Activated CD4-positive, alpha-beta T cell treated with anti-CD3 and anti-CD28 coated beads, Interleukin-2, amount 50 U/mL, for 16 hours (primary cell): ENCODE measurements at regions not wholly inside any gene's neighbourhood (a gene's known extent, or its start where the extent isn't known, plus 50 kb on each side); places are given as distances from the start of the nearest gene placed in this dataset.

Experiments
- DNase-seq: peaks from one replicate; pipeline ENCODE4 v3.0.0-alpha.2; 2020

DNA sequence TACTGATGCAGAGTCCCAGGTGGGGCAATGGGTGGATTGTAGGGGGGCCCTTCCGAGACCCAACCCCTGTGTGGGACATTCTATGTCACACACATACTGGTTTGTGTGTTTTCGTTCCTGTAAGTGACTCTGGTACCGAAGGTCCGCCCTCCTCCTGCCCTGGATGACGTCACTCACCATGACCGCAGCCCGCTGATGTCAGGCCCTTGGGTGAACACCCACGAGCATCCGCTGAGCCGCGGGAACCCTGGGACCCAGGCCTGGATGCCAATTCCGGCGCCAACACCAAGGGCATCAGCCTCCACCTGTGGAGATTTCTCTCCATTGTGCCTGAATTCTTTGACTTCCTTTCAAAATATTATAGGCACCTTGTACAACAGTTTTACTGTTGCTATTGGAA, 184.3 kb downstream of the MTRR start:
- DNase-seq, result no peak

DNA sequence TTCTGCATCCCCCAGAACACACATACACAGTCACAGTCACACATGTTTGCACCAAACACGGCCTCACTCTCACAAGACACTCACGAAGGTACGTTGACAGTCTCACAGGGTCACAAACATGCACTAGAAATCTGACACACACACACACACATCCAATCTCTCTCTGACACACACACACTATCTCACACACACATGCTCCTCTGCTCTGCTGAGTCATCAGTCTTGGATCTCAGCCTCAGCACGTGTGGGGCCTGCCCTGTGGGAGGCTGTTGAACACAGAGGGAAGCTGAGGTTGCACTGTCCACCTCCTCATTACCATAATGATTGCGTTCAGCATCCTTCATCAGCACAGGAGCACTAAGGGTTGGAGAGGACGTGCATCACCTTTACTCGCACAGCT, 188.8 kb downstream of the MTRR start:
- DNase-seq, result no peak

DNA sequence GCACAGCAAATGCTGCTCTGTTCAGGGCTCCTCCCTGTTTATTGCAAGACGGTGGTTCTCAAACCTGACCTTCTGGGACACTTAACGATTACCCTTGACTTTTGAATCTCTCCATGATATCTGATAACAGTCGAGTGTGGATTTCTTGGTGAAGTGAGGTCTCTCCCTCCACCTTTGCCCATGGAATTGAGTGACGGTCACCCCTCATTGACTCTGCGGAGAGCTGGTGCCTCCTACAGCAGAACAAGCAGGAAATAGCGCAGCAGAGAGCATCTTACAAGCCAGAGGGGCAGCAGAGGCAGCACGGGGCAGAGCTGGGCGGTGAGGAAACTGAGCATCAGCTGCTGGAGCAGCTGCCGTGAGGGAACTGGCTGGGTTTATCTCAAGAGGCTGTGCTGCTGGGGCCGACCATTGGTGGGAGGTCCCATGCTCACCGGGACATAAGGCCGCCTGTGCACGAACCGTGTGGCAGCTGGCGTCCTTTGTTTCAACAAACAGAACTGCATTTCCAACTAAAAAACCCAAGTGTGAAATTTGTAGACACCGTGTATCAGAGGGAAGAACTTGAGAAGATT, 189.8 kb downstream of the MTRR start:
- no peak for DNase-seq

DNA sequence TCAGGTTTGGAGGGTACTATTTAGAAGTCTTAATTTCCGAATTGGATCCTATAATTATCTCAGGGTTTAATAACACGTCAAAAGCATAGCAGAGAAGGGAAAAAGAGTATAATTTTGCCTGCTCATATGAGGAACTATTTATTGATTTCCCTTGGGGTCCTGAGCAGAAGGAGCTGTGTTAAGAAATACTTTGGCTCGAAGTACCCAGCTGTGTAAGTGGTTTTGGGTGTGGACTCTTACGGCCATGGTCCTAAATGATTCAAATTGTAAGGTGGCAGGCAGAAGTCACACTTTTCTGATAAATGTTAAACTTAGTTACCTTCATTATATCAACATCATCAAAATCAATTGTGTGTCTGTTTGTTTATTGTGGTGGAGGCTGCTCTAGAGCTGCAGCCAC, 190.4 kb downstream of the MTRR start:
- DNase-seq, result no peak

DNA sequence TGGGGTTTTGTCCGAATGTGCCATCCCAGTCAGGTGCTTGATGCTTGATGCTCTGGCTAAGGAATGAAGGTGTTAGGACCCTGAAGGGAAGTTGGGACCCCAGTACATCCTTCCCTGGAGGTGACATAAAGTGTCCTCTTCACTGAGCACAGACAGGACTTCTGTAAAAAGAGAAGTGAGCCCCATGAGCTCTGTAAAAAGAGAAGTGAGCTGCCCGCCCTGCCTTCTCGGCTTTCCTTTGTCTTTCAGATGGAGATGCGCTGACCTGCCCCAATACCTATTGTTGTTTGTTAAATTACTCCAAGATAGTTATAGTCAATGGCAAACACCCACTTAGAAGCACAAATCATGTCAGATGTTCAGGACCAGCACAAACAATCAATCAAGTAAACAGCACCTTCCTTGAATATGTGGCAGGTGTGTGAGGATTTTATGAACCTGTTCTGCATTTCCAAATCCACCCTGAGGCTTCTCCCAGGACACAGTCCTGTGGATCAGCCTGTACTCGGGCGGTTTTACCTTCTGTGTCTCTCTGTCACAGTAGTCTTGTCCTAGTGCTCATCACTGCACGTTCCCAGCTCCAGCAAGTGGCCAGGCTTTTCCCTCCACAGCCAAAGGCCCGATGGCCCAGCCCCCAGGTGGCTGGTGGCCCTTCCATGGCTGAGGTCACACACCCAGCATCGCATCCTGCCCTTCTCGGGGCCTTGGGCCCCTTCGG, 191.4 kb downstream of the MTRR start:
- DNase-seq, result no peak

DNA sequence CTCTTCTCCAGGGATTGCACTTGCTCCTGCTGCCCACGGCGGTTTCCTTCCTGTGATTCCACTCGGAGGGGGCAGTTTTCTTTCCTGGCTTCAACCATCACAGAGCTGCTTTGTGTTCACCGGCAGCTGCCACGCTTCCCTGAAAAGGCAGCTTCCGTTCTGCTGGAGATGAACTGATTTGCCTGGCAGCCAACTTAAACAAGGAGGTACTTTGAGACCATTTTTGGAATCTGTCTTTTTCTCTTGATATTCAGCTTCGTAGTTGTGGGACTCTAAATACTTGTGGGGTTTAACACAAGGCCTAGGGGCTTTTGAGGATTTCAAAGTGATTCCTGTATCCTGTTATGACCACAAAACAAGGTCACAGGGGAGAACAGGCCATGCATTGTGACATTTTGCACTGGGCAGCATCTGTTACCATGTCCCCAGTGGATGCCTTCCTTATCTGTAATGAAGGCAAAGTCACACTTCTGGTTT, 192.0 kb downstream of the MTRR start:
- no peak for DNase-seq

DNA sequence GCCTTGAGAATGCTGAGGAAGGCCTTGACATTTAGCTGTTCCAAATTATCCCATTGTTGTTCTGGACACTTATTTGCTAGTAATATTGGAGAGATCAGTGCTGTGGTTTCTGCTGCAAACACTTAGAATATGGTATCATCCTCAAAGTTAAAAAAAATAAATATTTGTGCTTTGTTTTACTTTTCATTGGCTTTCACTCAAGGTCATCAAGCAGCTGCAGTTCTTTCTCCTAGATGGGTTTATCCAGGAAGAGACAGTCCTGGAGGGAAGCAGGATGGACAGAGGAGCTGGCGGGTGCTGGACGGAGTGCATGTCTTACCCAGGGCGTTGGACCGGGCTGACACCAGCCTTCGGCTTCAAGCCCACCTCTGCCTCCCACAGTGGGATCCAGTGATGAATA, 193.6 kb downstream of the MTRR start:
- DNase-seq, result no peak

DNA sequence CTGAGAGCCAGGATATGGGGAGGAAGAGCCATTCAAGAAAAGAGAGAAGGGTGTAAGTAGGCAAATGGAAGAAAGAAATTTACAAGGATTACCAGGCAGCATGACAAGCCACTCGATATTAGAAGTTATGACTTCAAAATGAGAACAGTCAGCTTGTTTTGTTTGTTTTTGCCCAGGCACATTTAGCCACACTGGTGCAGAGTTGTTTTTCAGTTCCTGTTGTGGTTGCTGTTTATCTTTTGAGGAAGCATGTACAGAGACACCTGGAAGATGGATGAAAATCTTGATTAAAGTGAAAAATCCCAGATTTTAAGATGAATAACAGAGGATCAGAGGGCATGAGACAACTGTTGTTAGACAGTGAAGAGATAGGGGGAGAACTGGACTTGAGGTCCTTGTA, 199.1 kb downstream of the MTRR start:
- no peak for DNase-seq

DNA sequence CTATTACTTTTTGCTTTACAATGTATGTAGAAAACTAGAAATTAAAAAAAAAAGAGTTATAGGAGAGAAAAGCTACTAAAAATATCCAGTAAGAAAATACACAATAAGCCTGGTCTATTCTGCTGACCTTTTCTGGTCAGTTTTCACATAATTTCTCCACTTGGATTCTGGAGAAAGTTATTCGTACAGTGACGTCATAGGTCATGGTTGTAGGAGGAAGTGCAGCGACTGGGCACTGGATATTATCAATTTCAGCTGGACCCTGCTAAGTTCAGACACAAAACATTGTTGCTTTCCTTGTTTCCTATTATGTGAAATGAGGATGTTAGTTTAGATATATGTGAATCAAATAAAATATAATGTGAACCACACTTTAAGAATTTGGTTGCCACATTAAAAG, 201.2 kb downstream of the MTRR start:
- no peak for DNase-seq

DNA sequence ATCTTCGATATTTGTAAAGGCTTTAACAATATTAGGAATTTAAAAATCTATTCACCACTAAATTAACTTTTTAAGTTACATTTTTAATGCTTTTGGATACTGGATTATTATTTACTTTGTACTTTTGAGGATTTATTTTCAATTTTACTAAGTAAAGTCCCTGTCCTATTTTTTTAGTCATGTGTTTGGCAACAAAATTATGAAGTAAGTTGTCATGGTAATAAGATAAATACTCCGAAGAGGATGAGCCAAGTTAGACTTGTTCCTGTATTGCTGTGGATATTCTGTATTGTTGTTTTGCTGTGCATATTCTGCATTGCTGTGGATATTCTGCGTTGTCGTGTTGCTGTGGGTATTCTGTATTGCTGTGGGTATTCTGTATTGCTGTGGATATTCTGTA, 210.1 kb downstream of the MTRR start:
- no peak for DNase-seq

DNA sequence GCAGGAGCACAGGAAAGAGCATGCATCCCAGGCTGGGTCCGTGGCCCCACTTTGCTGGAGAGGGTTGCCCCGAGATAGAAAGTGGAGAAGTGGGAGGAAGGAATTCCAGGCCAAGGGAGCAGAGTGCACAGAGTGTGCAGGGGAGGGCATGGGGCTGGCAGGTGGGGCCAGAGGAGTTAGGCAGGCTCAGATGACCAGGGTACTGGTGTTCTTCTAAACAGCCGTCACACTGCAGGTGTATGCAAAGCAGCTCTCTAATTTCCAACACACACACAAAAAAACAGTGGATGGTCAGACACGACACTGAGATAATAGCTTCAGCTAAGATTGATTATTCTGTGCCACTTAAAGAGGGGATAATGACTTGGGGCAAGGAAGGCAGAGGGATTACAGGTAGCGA, 212.2 kb downstream of the MTRR start:
- DNase-seq, result no peak

DNA sequence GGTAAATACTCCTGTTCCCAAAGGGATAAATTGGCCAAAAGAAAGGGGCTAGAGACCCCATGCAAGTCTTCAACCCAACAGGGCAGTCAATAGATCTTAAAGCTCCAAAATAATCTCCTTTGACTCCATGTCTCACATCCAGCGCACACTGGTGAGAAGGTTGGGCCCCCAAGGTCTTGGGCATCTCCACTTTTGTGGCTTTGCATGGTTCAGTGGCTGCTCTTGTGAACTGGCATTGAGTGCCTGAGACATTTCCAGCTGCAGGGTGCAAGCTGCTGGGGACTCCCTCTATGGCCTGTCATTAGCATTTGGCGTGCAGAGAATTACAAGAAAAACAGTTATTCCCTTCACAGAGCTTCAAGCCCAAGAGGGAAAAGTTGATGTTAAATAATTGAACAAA, 224.7 kb downstream of the MTRR start:
- DNase-seq, result no peak

DNA sequence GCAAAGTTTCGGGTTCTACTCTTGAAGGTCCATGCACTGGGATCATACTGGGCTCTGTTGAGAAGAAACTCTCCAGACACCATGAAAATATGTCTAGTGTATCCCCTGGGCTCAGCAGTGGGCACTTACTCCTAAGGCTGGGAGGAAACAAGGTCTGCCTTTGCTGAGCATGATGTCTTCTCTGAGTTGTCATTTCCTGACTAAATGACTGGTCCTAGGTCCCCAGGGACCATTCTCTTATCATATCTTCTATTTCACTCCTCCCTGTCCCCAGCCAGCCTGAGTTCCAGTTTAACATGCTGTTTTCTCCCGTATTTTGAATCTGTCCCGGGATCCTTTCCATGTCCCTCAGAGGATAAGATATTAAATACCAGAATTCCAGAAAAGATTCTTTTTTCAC, 225.4 kb downstream of the MTRR start:
- no peak for DNase-seq

DNA sequence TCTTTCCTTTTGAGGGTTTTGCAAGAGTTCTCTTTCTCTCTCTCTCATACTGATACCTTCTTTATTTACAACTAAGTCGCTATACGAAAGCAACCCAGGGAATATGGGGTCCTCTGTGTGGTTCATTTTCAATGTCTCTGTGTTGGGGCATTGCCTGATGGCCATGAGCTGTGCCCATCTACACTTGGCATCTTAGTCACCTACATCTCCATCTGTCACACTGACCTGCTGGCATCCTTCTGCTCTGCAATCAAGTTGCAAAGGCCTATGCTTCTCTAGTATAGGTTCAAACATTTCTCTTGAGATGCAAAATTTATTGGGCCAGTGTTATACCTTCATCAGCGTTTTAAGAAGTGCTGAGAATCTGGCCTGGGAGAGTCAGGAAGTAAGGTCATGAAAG, 228.2 kb downstream of the MTRR start:
- DNase-seq, result no peak

DNA sequence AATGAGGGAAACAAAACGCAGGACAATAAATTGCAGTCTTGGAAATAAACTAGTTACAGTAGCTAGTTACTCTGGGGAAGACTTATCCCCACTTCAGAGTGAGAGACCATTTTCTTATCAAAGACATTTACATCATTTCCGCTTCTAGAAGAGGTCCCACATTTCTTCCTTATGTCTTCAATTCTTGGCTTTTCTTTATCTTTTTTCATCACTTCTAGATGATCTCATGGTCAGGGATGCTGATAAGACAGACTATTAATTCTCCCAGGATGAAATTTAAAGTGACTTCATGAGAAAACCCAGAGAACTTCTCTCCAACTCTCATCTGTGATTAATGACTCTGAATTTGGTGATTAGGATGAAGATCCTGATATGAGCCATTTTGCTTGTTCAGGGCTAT, 229.1 kb downstream of the MTRR start:
- no peak for DNase-seq

DNA sequence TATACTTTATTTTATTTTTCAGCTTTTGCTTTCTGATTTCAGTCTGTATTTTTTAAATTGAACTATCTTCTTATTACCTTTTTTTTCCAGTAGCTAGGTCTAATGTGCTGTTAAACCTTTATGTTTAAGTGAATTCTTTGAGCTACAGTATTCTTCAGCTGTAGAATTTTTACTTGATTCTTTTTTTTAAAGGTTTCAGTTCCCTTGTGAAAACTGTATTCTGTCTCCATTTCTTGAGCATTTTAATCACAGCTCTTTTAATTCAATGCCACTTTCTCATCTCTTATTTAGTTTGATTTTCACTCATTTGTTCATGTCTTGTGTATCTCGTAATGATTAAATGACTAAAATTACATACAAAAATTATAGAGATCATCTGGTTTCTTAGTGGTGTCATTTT, 233.8 kb downstream of the MTRR start:
- no peak for DNase-seq

DNA sequence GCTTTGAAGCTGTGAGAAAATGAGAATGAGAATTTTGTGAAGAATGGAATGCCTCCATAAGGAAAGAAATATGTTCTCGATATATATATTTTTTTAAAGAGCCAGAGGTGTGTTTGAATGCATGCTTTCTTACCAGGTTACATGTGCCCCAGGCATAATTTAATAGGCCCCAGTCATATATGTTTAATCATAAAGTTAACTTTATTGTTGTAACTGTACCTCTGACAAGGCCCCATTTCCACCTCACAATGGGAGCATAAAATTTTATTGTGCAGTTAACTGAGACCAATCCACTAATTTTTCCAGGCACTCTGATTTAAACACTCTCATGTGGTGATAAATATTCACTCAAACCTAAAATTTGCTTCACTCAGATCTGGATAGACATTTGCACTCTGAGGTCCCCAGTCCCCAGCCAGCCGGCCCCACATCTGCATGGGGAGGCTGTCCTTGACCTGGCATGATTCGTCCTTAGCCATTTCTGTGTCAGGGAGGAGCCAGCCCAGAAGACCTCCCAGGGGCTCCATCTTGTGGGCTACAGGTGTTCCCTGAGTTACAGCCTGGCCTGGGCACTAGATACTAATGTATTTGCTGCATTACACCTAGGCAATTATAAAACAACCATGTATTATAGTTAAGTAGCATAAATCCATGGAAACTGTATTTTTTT, 245.8 kb downstream of the MTRR start:
- DNase-seq, result no peak

DNA sequence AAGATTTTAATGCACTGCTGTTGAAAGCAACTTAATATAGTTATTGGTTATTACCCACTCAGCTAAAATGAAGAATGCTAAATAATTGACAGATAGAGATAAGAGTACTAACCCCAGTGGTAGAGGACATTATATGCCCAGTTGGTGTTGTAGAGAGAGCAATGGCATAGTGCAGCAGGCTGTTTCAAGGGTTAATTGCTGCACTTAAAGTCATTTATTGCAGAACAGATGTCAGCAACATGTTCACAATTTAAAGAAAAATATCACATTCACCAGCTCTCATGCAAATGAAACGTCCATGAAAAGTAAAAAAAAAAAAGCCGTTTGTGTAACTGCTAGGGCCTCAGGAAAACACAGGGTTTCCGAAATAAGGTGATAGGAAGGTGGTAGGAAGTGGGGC, 254.6 kb downstream of the MTRR start:
- no peak for DNase-seq

DNA sequence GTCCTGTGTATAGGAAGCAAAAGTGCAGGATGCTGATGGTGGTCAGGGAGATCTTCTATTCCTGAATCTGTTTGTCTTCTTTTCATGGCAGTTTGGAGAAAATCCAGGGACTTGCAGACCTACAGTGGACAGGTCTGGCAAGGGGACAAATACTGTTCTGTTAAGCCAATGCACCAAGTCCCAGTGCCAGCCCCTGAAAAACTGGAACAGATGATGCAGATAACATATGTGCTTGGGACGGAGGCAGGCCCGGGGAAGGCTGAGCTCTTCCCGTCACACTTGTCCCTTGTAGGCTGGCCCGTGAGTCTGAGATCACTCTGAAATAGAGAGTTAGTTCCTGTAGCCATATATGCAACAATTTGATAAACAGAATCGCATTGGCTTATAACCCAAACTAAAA, 265.7 kb downstream of the MTRR start:
- no peak for DNase-seq

DNA sequence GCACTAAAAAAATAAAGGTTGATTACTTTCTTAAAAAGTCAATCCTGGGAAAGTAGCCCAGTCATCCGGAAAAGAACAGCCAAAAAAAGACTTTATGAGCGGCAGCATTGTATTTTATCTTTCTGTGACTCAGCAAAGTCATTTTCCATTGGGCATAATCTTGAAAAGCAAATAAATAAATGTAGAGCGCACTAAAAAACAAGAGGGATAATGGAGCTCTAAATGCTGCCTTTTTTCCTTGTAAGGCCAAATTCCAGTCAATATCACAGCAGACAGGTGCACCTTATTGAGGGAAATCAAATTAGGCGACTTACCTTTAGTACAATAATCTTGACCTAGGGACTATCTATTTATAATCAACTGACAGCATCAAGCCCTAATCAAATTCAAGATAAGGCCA, 266.8 kb downstream of the MTRR start:
- DNase-seq, result no peak

DNA sequence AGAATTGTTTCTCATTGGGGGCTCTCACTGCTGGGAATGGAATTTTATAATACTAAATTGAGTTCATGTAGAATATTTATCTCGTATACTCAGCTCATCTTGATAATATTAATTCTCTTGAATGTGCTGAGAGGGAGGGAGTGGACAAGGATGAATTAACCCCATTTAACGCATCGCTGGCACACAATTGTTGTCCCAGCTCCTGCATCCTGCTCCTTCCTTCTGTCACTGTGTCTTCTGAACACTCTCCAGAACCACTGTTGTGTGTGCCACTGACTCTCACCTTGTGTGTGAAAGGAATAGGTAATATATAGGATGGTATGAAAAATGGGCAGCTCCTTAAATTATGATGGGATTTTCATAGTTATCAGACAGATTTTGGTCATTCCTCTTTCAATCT, 267.3 kb downstream of the MTRR start:
- DNase-seq, result no peak

DNA sequence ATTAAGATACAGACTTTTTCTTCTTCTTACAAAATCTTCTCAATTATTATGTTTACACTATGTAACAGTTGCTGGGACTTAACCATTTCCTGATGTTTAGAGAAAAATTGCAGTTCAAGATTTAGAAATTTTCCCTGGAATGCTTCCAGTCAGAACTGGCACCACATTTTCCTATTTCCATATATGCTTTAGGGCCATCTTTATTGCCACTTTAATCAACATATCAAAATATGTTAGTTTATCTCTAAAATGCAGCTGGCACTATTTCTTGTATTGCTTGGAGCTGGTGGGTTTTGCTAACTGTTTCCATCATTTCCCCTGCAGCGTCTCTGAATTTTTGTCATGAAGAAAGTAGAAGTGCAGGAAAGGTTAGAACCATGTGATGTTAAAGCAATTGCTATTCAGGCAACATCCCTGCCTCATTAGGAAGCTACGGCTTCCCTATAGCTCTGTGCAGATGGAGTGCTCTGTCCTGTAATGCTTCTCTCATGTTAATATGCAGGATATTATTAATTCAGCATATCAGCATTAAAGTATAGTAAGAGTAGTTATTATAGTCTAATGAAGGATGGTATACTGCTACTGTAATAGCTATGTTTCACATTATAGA, 269.1 kb downstream of the MTRR start:
- DNase-seq, result no peak

DNA sequence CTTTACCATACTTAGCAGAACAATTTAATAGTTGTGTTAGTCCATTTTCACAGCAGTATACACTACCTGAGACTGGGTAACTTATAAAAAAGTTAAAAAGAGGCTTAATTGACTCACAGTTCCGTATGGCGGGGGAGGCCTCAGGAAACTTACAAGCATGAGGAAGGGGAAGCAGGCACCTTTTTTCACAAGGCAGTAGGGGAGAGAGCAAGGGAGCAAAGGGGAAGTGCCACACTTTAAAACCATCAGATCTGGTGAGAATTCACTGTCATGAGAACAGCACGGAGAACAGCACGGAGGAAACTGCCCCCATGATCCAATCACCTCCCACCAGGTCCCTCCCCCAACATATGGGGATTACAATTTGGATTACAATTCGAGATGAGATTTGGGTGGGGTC, 269.9 kb downstream of the MTRR start:
- no peak for DNase-seq

DNA sequence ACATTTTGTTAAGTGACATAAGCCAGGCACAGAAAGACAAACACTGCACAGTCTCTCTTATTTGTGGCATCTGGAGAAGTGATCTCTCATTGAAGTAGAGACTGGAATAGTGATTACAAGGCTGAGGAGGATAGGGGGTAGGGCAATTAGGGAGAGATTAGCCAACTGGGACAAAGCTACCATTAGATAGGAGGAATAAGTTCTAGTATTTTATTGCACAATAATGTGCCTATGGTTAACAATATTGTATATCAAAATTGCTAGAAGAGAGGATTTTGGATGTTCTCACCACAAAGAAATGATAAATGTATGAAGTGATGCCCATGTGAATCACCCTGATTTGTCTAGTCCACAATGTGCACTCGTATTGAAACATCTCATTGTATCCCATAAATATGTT, 281.8 kb downstream of the MTRR start:
- DNase-seq, result no peak
